DOHH2 (cell line): ENCODE measurements at regions not wholly inside any gene's neighbourhood (a gene's known extent, or its start where the extent isn't known, plus 50 kb on each side); places are given as distances from the start of the nearest gene placed in this dataset.

ENCODE experiments used
- CTCF ChIP-seq: fragments of 200-600 bp; sonication (generic); IDR thresholded peaks from one replicate; pipeline ENCODE4 v1.5.1; 2014; ENCODE audit warnings: antibody characterized with exemption, mild to moderate bottlenecking, low read depth, low read length; ENCODE audit not compliant: poor library complexity, severe bottlenecking
- EZH2phosphoT487 ChIP-seq: fragments of 200-600 bp; sonication (generic); IDR thresholded peaks from 2 replicates; pipeline ENCODE4 v1.6.1; 2017; ENCODE audit warnings: borderline replicate concordance, mild to moderate bottlenecking, antibody characterized with exemption, low read length, moderate library complexity, mixed read lengths

GRCh38 chr12:92528097-92528496, 174.7 kb upstream of the PLEKHG7 start:
- TF ChIP-seq EZH2phosphoT487 (no peak), CTCF (no peak)
